ENCODE measurements at regions not wholly inside any gene's neighbourhood (a gene's known extent, or its start where the extent isn't known, plus 50 kb on each side); places are given as distances from the start of the nearest gene placed in this dataset.

DNA sequence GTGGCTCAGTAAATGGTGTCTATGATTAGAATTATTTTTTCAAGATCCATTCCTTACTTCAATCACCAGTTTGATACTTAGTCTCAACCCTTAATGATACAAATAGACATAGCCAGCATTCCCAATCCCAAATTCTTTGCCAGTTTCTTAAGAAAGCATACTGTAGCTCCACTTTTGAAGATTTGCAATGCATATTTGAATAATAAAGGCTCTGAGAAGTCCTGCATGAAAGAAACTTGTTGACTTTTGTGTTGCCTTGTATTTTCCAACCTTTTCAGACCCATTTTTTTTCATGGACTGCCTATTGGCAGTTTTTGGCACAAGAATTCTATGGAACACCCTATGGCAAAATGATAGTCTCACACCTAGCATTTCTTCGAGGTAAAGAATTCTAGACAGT is 215.6 kb upstream of the CHD6 start:
- no peak for DNase-seq (ENCODE audit: insufficient read length)
- no peak for FAIRE-seq
- TF ChIP-seq TAF1 (IDR thresholded peaks at IDR 0.05; ENCODE audit: borderline replicate concordance, low read depth, low read length) (no peak), POLR2A (IDR thresholded peaks at IDR 0.05; ENCODE audit: low read depth, low read length) (no peak), POLR2AphosphoS5 (IDR thresholded peaks at IDR 0.05; ENCODE audit: low read depth, low read length) (no peak)

DNA sequence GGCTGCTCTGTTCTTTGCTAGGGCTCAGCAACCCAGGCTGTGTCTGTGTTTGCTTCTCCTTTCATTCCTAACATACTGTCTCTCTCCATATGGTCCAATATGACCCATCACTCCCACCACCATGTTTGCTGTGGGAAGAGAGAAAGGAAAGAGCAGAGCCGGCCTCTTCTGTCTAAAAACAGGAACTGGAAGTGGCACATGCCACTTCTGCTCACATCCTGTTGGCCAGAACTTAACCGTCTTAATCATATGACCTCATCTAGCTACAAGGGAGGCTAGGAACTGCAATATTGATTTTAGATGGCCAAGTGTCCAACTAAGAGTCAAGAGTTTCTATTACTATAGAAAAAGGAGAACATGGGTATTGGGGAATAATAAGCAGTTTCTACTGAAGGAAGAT is 212.5 kb upstream of the CHD6 start:
- TF ChIP-seq POLR2A (IDR thresholded peaks at IDR 0.05; ENCODE audit: low read depth, low read length) (no peak), POLR2AphosphoS5 (IDR thresholded peaks at IDR 0.05; ENCODE audit: low read depth, low read length) (no peak)
- FAIRE-seq, result no peak
- DNase-seq (ENCODE audit: insufficient read length), result no peak

DNA sequence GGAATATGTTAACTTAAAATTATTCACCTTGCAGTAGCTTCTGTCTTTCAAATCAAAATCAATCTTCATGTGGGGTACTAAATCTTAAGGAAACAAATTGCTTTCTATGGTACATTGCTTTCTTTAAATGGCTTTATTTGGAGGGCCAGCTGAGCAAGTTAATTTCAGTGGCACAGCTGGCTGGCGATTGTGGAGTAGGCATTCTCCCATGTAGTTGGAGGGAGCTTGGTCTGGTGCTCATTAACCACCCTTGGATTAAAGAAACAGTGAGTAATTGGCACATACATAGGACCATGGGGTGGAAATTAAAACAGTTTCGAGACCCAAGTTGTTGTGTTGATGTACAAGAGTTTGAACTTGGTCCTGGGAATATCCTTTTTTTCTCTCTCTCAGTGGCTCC is 201.3 kb upstream of the CHD6 start:
- TF ChIP-seq POLR2AphosphoS5 (IDR thresholded peaks at IDR 0.05; ENCODE audit: low read depth, low read length), result no peak
- FAIRE-seq, result no peak
- no peak for DNase-seq (ENCODE audit: insufficient read length)

DNA sequence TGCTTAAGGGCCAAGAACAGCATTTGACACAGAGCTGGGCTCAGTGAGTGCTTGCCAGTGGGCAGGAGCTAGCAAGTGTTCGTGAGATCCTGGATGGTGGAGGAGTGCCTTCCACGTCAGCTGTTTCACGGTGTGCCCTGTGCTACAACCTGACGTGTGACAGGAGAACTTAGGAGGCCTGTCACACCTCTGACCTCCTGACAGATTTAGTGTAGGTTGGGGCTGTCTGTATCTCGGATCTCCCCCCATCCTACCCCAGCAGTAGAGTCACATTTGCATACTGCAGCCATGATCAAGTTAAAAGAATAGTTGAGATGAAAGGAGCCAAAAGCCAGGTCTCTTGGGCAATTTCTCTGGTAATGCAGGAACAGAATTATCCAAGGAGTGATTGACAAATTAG is 200.8 kb upstream of the CHD6 start:
- DNase-seq (ENCODE audit: insufficient read length) (no peak), FAIRE-seq (no peak)

DNA sequence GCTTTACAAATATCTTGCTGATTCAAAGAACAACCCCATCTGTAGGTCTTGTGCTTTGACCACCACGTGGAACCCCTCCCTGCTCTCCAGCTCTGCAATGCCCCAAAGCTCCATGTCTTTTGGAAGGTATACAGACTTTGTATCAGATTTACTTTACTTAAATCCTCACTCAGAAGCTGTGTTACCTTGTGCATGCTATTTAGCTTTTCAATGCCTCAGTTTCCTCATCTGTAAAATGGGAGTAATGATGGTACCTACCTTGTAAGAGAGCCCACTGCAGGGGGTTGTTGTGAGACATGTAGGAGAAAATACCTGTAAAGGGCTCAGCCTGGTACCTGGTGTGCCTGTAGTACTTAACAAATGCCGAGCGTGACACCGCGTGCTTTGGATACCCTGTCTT is 200.2 kb upstream of the CHD6 start:
- TF ChIP-seq TAF1 (IDR thresholded peaks at IDR 0.05; ENCODE audit: borderline replicate concordance, low read depth, low read length) (no peak), POLR2A (IDR thresholded peaks at IDR 0.05; ENCODE audit: low read depth, low read length) (no peak), POLR2AphosphoS5 (IDR thresholded peaks at IDR 0.05; ENCODE audit: low read depth, low read length) (no peak)
- FAIRE-seq, result no peak
- no peak for DNase-seq (ENCODE audit: insufficient read length)

More for the DNA sequence above, 200.8 kb upstream of the CHD6 start:
- no peak for TF ChIP-seq TAF1 (IDR thresholded peaks at IDR 0.05; ENCODE audit: borderline replicate concordance, low read depth, low read length)
- no peak for TF ChIP-seq POLR2A (IDR thresholded peaks at IDR 0.05; ENCODE audit: low read depth, low read length)
- TF ChIP-seq POLR2AphosphoS5 (IDR thresholded peaks at IDR 0.05; ENCODE audit: low read depth, low read length), result no peak

DNA sequence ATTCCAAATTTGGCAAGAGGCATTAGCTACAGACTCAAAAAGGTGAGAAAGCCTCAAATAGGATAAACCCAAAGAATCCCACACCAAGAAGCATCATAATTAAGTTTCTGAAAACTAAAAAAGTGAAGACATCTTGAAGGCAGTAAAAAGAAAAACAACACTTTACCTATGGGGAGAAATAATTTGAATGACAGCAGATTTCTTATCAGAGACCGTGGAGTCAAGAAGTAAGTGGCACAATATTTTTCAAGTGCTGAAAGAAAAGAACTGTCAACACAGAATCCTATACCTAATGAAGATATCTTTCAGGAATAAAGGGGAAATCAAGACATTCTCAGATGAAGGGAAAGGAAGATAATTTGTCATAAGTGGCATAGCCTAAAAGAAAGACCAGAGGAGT is 193.3 kb upstream of the CHD6 start:
- DNase-seq (ENCODE audit: insufficient read length) (no peak), FAIRE-seq (no peak)
- no peak for TF ChIP-seq POLR2AphosphoS5 (IDR thresholded peaks at IDR 0.05; ENCODE audit: low read depth, low read length)
- no peak for TF ChIP-seq TAF1 (IDR thresholded peaks at IDR 0.05; ENCODE audit: borderline replicate concordance, low read depth, low read length)
- TF ChIP-seq POLR2A (IDR thresholded peaks at IDR 0.05; ENCODE audit: low read depth, low read length), result no peak

DNA sequence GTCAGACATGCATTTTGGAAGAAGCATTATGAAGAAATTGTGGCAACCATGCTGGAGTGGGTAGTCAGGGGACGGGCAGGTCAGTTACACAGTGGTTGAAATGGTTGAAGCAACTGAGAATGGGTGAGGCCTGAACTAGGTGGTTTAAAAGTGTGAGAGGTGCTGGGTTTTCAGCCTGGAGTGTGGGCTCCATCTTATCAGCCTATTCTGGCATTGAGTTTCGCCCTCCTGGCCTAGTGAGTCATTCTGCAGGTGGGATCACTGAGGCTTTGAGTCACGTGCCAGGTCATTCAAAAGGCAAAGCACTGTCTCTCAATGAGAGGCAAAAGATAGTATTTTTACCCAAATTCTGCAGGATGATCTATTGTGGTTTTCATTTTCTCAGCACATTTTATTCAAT is 181.9 kb upstream of the CHD6 start:
- TF ChIP-seq POLR2A (IDR thresholded peaks at IDR 0.05; ENCODE audit: low read depth, low read length) (no peak), TAF1 (IDR thresholded peaks at IDR 0.05; ENCODE audit: borderline replicate concordance, low read depth, low read length) (no peak), POLR2AphosphoS5 (IDR thresholded peaks at IDR 0.05; ENCODE audit: low read depth, low read length) (no peak)
- FAIRE-seq, result no peak
- no peak for DNase-seq (ENCODE audit: insufficient read length)

DNA sequence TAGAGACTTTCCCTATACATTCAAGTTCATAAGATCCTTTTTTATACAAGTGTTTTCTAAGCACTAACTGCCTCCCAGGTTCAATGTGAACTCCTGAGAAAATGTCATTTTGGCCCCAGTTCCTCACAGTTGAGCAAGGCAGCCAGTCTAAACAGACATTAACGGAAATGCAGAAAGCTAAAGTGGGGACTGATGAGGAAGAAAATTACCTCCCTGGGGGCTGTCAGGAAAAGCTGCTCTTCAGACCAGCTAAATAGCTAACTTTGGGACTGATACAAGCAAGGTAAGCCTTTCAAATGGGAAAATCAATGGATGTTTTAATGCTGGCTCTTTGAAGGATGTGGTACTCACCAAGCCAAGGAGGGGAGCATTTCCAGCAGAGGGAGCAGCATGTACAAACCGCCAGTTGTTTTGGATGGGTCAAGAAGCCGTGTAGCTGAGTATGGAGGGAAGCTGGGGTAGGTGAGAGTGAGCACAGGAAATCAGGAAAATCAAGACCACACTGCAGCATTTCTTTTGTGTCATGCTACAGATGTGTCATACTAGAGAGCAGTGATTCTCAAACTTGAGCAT is 180.8 kb upstream of the CHD6 start:
- TF ChIP-seq POLR2A (IDR thresholded peaks at IDR 0.05; ENCODE audit: low read depth, low read length) (no peak), POLR2AphosphoS5 (IDR thresholded peaks at IDR 0.05; ENCODE audit: low read depth, low read length) (no peak), TAF1 (IDR thresholded peaks at IDR 0.05; ENCODE audit: borderline replicate concordance, low read depth, low read length) (no peak)
- FAIRE-seq, result no peak
- no peak for DNase-seq (ENCODE audit: insufficient read length)

DNA sequence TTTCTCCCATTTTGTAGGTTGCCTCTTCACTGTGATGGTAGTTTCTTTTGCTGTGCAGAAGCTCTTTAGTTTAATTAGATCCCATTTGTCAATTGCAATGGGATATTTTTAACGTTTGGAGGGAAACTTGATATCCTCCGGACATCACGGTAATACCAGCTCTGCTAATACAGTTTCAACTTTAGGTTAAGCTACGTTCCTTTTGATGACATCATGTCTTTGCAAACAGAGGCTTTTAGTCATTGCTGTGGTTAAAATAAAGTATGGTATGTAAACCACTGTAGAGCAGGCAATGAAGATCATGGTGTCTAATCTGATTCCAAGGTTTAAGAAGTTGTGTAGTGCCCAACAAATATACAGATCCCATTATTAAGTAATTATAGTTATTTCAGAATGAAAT is 168.0 kb upstream of the CHD6 start:
- TF ChIP-seq TAF1 (IDR thresholded peaks at IDR 0.05; ENCODE audit: borderline replicate concordance, low read depth, low read length), result no peak
- TF ChIP-seq POLR2AphosphoS5 (IDR thresholded peaks at IDR 0.05; ENCODE audit: low read depth, low read length), result no peak
- no peak for TF ChIP-seq POLR2A (IDR thresholded peaks at IDR 0.05; ENCODE audit: low read depth, low read length)
- FAIRE-seq (no peak), DNase-seq (ENCODE audit: insufficient read length) (no peak)

DNA sequence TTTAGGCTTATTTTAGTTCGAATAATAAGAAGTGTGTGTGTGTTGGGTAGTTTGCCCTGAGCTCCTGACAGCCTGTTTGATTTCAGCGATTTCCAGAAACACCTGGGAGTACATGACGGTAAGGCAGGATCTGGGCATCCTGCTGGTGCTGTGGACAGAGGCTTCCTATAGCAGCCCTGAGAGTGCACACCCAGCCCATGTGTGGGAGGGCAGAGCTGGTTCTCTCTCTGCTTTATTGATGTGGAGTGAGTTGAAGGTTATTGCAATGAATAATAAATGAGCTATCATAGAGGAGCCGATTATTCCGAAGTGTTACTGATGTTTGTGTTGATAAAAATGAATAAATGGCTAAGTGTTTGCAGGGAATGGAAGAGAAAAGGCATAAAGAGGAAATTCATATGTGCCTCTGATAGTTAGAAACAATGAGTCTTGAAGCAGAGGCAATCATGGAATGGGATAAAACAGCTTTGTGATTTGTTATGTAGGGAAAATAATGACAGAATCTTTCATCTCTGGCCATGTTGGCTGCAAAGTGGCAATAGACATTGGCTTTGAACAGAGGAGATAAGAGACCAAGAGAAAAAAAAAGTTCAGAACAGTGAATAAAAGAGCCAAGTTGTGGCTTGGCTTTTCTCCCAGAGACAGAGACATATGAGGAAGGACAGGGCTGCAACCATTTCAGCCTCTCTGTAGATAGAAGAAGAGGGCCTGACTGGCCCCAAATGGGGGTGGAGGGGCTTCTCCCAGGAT is 166.2 kb upstream of the CHD6 start:
- FAIRE-seq, result no peak
- DNase-seq (ENCODE audit: insufficient read length), result no peak
- TF ChIP-seq POLR2A (IDR thresholded peaks at IDR 0.05; ENCODE audit: low read depth, low read length) (no peak), POLR2AphosphoS5 (IDR thresholded peaks at IDR 0.05; ENCODE audit: low read depth, low read length) (no peak), TAF1 (IDR thresholded peaks at IDR 0.05; ENCODE audit: borderline replicate concordance, low read depth, low read length) (no peak)

DNA sequence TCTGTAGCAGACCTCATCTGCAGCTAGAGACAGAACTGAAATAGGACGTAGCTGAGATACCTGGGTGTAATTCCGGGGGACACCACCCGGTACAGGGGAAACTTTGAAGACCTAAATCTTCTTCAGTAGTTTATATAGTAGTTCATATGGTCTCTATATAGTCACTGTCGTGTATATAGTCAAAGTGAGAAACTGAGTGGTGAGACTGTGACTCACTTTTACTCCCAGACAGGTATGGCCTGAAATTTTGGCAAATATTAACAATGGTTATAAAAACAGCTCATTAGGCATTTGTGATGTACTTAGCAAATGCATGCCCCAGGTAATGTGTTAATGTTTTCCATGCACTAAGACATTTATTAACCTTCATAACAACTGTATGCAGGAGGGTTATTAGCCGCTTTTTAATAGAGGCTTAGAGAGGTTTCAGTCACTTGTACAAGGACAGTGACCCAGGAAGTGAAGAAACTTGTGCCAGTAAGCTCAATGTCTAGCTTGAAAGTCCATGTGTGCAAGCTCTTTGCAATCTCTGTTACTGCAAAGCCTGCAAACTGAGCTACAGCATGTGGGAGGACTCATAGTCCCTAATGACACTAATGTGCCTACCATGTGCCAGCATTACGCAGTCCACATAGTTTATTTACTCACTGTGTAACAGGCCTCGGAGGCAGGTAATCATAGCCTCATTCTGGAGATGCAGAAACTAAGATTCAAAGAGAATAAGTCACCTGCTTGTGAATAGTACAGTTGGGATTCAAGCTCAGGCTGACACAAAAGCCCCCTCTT is 165.4 kb upstream of the CHD6 start:
- TF ChIP-seq POLR2AphosphoS5 (IDR thresholded peaks at IDR 0.05; ENCODE audit: low read depth, low read length) (no peak), TAF1 (IDR thresholded peaks at IDR 0.05; ENCODE audit: borderline replicate concordance, low read depth, low read length) (no peak), POLR2A (IDR thresholded peaks at IDR 0.05; ENCODE audit: low read depth, low read length) (no peak)
- no peak for FAIRE-seq
- no peak for DNase-seq (ENCODE audit: insufficient read length)
